Neuronal stem cell (in vitro differentiated cells): ENCODE measurements at regions not wholly inside any gene's neighbourhood (a gene's known extent, or its start where the extent isn't known, plus 50 kb on each side); places are given as distances from the start of the nearest gene placed in this dataset.
A peak's percentile ranks its signal among the peaks of the same experiment; 100 is the strongest.

Experiments
- DNase-seq: peaks from one replicate; pipeline ENCODE4 v3.0.0-alpha.2; 2013; ENCODE audit warnings: low spot score
- H2AFZ ChIP-seq: one replicate; pipeline ENCODE4 v1.6.1; 2013; ENCODE audit warnings: mild to moderate bottlenecking, low read length, inconsistent platforms
- H2AK5ac ChIP-seq: 2 replicates; pipeline ENCODE4 v1.6.1; 2013; ENCODE audit warnings: low read depth, mild to moderate bottlenecking, inconsistent platforms, low read length, moderate library complexity, mixed read lengths
- H2BK120ac ChIP-seq: 2 replicates; pipeline ENCODE4 v1.6.1; 2013; ENCODE audit warnings: low read depth, mild to moderate bottlenecking, inconsistent platforms, low read length, moderate library complexity, mixed read lengths
- H2BK12ac ChIP-seq: one replicate; pipeline ENCODE4 v1.6.1; 2013; ENCODE audit warnings: low read length, inconsistent platforms
- H2BK15ac ChIP-seq: 2 replicates; pipeline ENCODE4 v1.6.1; 2013; ENCODE audit warnings: mild to moderate bottlenecking, low read length, inconsistent platforms, mixed read lengths
- H2BK5ac ChIP-seq: one replicate; pipeline ENCODE4 v1.6.1; 2013; ENCODE audit warnings: inconsistent platforms, mild to moderate bottlenecking, low read length, moderate library complexity
- H3K14ac ChIP-seq: one replicate; pipeline ENCODE4 v1.6.1; 2013; ENCODE audit warnings: low read length, inconsistent platforms
- H3K18ac ChIP-seq: 2 replicates; pipeline ENCODE4 v1.6.1; 2013; ENCODE audit warnings: low read length, inconsistent platforms
- H3K23ac ChIP-seq: 2 replicates; pipeline ENCODE4 v1.6.1; 2013; ENCODE audit warnings: low read depth, mild to moderate bottlenecking, mixed read lengths, low read length, inconsistent platforms; ENCODE audit not compliant: poor library complexity
- H3K27ac ChIP-seq: replicated peaks from 3 replicates; pipeline ENCODE4 v1.5.1; 2013; ENCODE audit warnings: low read length, inconsistent platforms
- H3K27me3 ChIP-seq, 3 experiments: 2 replicates each; pipeline ENCODE4 v1.6.1; 2013; ENCODE audit warnings: low read length in 3 of 3, mild to moderate bottlenecking in 2 of 3, inconsistent platforms in 1 of 3, low read depth in 1 of 3, mixed read lengths in 1 of 3, moderate library complexity in 1 of 3; ENCODE audit not compliant: control insufficient read depth in 3 of 3, insufficient read depth in 3 of 3
- H3K36me3 ChIP-seq, 2 donors: replicated peaks in 1 of 2; 2 replicates each; pipeline ENCODE4 v1.6.1; 2013; ENCODE audit warnings: low read length in 2 of 2; ENCODE audit not compliant: control insufficient read depth in 2 of 2, insufficient read depth in 2 of 2
- H3K4ac ChIP-seq: 2 replicates; pipeline ENCODE4 v1.6.1; 2013; ENCODE audit warnings: inconsistent platforms, mild to moderate bottlenecking, low read length, moderate library complexity
- H3K4me1 ChIP-seq, 2 donors: 1 replicate in 1 of 2; 2 replicates in 1 of 2; pipeline ENCODE4 v1.6.1; 2013; ENCODE audit warnings: low read length in 2 of 2, low read depth in 1 of 2; ENCODE audit not compliant: control insufficient read depth in 2 of 2, insufficient read depth in 1 of 2
- H3K4me2 ChIP-seq: one replicate; pipeline ENCODE4 v1.6.1; 2013; ENCODE audit warnings: mild to moderate bottlenecking, low read length, inconsistent platforms; ENCODE audit not compliant: insufficient read depth, poor library complexity, severe bottlenecking
- H3K4me3 ChIP-seq, 2 donors: 2 replicates each; pipeline ENCODE4 v1.5.1; 2013; ENCODE audit warnings: low read length in 2 of 2, mild to moderate bottlenecking in 2 of 2, inconsistent platforms in 1 of 2, moderate library complexity in 1 of 2
- H3K79me1 ChIP-seq: one replicate; pipeline ENCODE4 v1.6.1; 2013; ENCODE audit warnings: low read depth, mild to moderate bottlenecking, inconsistent platforms, low read length, moderate library complexity
- H3K9ac ChIP-seq: one replicate; pipeline ENCODE4 v1.6.1; 2013; ENCODE audit warnings: mild to moderate bottlenecking, low read depth, low read length, inconsistent platforms; ENCODE audit not compliant: poor library complexity
- H3K9me3 ChIP-seq, 2 donors: replicated peaks in 1 of 2; 2 replicates each; pipeline versions ENCODE3 to v1.6.1; 2013; ENCODE audit warnings: low read length in 2 of 2, mild to moderate bottlenecking in 2 of 2, inconsistent platforms in 1 of 2, low read depth in 1 of 2, mixed read lengths in 1 of 2, moderate library complexity in 1 of 2; ENCODE audit not compliant: control insufficient read depth in 2 of 2, insufficient read depth in 1 of 2
- H4K8ac ChIP-seq: one replicate; pipeline ENCODE4 v1.6.1; 2013; ENCODE audit warnings: low read depth, mild to moderate bottlenecking, inconsistent platforms, low read length, moderate library complexity
- H4K91ac ChIP-seq: one replicate; pipeline ENCODE4 v1.6.1; 2013; ENCODE audit warnings: low read length, low read depth, mild to moderate bottlenecking, inconsistent platforms; ENCODE audit not compliant: poor library complexity
- WGBS, 2 donors: extraction: QIAGEN DNeasy Blood & Tissue Kit; methylation state at CpG; one replicate each; pipeline ENCODE4 v1.1.7; 2013; ENCODE audit warnings: missing lambda C conversion rate in 2 of 2, mixed read lengths in 1 of 2; ENCODE audit not compliant: insufficient read length in 2 of 2, insufficient replicate concordance in 1 of 2; ENCODE audit errors: extremely low coverage in 2 of 2; 5-methylcytosine and 5-hydroxymethylcytosine counted together

GRCh38 chr6:37078814-37079213 lies 73.4 kb downstream of the FGD2 start:
- Histone ChIP-seq H3K23ac (no peak overlapping the region), H3K14ac (no peak overlapping the region), H3K4me3 (no peak overlapping the region), H3K18ac (no peak overlapping the region), H3K27ac (no peak overlapping the region), H3K9ac (no peak overlapping the region), H2AK5ac (no peak overlapping the region), H3K36me3 (no peaks in the 10 kb centered on the region), H3K27me3 (no peaks in the 10 kb centered on the region), H2BK15ac (no peak overlapping the region), H2BK120ac (no peak overlapping the region), H3K9me3 (peaks cover 0 to under 1% of the 10 kb centered on the region in 2 donors), H2BK5ac (no peak overlapping the region), H4K8ac (no peak overlapping the region), H2AFZ (no peak overlapping the region), H3K4ac (no peak overlapping the region), H2BK12ac (no peak overlapping the region), H3K79me1 (no peaks in the 10 kb centered on the region), H4K91ac (no peak overlapping the region), H3K4me1 (peaks cover 0 to 6% of the 10 kb centered on the region in 2 donors), H3K4me2 (no peak overlapping the region)
- WGBS, 2 donors: no CpG with 5 or more reads among the region's 2 CpGs
- DNase-seq: no peak

DNA sequence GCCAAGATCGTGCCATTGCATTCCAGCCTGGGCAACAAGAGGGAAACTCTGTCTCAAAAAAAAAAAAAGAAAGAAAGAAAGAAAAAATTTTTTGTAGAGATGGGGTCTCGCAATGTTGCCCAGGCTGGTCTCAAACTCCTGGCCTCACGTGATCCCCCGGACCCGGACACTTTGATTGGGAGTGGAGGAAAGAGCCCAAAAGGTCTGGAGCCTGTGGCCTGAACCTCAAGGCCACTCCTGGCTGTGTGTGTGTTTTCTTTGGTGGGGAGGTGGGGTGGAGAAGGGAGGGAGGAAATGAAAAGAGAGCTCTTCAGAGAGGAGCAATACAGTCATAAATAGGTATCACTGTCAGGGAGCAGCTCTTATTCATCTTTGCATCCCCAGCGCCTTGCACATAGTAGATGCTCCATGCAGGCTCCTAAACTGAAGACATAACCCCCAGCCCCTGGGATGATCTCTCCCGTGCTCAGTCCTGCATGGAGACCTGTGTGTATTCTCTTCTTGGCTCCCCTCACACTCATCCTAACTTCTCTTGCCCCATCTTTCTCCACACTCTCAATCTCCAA lies 75.7 kb downstream of the FGD2 start:
- H3K27ac ChIP-seq: no peak overlapping the region
- no peak overlapping the region for H2BK15ac ChIP-seq
- H3K23ac ChIP-seq: no peak overlapping the region
- H3K79me1 ChIP-seq: no peaks in the 10 kb centered on the region
- H3K4me1 ChIP-seq: peaks cover 0 to 6% of the 10 kb centered on the region in 2 donors
- H3K4me3 ChIP-seq: no peak overlapping the region
- no peaks in the 10 kb centered on the region for H3K9me3 ChIP-seq
- H3K14ac ChIP-seq: no peak overlapping the region
- H3K27me3 ChIP-seq: no peaks in the 10 kb centered on the region
- no peak overlapping the region for H2BK5ac ChIP-seq
- H3K4me2 ChIP-seq: no peak overlapping the region
- H2AK5ac ChIP-seq: no peak overlapping the region
- H2BK120ac ChIP-seq: no peak overlapping the region
- no peak overlapping the region for H2AFZ ChIP-seq
- H4K8ac ChIP-seq: no peak overlapping the region
- H2BK12ac ChIP-seq: no peak overlapping the region
- DNase-seq: no peak
- no peak overlapping the region for H4K91ac ChIP-seq
- whole genome bisulfite sequencing, 2 donors: no CpG with 5 or more reads among the region's 7 CpGs
- H3K9ac ChIP-seq: no peak overlapping the region
- H3K18ac ChIP-seq: no peak overlapping the region
- H3K4ac ChIP-seq: no peak overlapping the region
- no peaks in the 10 kb centered on the region for H3K36me3 ChIP-seq

DNA sequence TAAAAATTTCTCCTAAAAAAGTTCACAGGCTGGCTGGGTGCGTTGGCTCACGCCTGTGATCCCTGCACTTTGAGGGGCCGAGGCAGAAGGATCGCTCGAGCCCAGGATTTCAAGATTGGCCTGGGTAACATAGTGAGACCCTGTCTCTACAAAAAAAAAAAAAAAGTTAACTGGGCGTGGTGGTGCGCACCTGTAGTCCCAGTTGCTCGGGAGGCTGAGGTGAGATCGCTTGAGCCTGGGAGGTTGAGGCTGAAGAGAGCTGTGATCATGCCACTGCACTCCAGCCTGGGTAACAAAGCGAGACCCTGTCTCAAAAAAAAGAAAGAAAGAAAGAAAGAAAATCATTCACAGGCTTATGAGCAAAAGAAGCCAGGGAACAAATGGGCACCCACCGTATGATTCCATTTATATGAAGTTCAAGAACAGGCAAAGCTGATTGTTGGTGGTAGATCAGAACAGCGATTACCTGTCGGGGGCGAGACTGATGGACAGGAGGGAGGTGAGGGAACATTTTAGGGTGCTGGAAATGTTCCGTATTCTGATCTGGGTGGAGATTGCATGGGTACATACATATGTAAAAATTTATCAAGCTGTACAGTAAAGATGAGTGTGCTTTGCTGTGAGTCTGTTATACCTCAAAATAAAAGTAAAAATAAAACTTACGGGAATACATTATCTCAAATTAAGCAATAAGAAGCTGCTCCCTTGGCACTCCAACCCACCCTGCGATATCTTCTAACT lies 77.1 kb downstream of the FGD2 start:
- no peak for DNase-seq
- Histone ChIP-seq H3K79me1 (no peaks in the 10 kb centered on the region), H3K14ac (no peak overlapping the region), H3K4me1 (peaks cover 0 to 4% of the 10 kb centered on the region in 2 donors), H4K91ac (no peak overlapping the region), H3K36me3 (no peaks in the 10 kb centered on the region), H3K9ac (no peak overlapping the region), H3K4me2 (no peak overlapping the region), H4K8ac (no peak overlapping the region), H2AK5ac (no peak overlapping the region), H3K4ac (no peak overlapping the region), H3K18ac (no peak overlapping the region), H2BK120ac (no peak overlapping the region), H2BK5ac (no peak overlapping the region), H2AFZ (no peak overlapping the region), H3K27ac (no peak overlapping the region), H3K27me3 (no peaks in the 10 kb centered on the region), H3K4me3 (no peak overlapping the region), H3K9me3 (no peaks in the 10 kb centered on the region), H3K23ac (no peak overlapping the region), H2BK12ac (no peak overlapping the region), H2BK15ac (no peak overlapping the region)
- no CpG with 5 or more reads among the region's 17 CpGs for whole genome bisulfite sequencing, 2 donors

DNA sequence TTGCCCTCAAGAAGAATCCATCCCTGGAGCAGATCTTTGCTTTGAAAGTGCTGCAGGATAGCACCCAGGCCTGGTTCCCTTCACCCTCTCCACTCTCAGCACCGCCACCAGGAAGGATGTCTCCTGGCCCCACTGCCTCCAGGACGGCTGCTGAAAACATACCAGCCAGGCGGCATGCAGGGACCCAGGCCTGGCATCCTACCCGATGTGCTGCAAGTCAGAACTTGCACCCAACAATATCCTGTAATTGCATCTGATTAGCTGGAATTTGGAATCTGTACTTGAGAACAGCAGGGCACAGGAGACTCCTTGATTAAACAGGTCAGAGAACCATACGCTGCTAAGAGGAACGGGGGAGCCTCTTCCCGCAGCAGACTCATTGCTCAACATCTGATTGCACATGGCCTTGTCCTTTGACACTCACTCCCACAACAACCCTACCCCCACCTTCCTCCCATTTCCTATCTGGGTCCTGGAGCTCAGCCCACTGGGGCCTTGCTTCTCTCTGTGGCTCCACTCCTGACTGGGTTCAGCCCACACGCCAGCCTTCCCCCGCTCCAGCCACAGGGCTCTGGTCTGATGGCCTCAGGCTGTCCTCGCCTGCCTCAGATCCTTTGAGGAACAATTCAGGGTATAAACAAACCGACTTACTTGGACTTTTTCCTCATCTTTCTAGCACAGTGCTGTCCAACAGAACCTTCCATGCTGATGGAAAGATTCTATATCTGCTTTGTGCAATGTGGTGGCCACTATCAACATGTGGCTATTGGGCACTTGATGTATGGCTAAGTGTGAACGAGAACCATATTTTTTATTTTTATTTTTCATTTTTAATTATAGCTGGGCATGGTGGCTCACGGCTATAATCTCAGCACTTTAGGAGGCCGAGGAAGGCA lies 78.0 kb downstream of the FGD2 start:
- Histone ChIP-seq H3K27me3 (no peaks in the 10 kb centered on the region), H4K8ac (no peak overlapping the region), H3K4ac (no peak overlapping the region), H4K91ac (no peak overlapping the region), H3K4me3 (no peak overlapping the region), H3K79me1 (no peaks in the 10 kb centered on the region), H2AFZ (no peak overlapping the region), H3K14ac (no peak overlapping the region), H2BK5ac (no peak overlapping the region), H2AK5ac (no peak overlapping the region), H3K9me3 (no peaks in the 10 kb centered on the region), H2BK12ac (no peak overlapping the region), H2BK120ac (no peak overlapping the region), H3K18ac (peak overlapping the region; percentile 76), H3K27ac (no peak overlapping the region), H2BK15ac (no peak overlapping the region), H3K9ac (no peak overlapping the region), H3K4me1 (no peaks in the 10 kb centered on the region), H3K4me2 (no peak overlapping the region), H3K36me3 (no peaks in the 10 kb centered on the region), H3K23ac (no peak overlapping the region)
- no peak for DNase-seq
- WGBS, 2 donors: no CpG with 5 or more reads among the region's 14 CpGs
